Heart left ventricle (tissue), 13 donors: ENCODE measurements at regions not wholly inside any gene's neighbourhood (a gene's known extent, or its start where the extent isn't known, plus 50 kb on each side); places are given as distances from the start of the nearest gene placed in this dataset.

Experiments used
- POLR2A ChIP-seq, 2 donors: fragments of 450-650 bp; IDR thresholded peaks; one replicate each; pipeline ENCODE4 v1.6.1; 2017; ENCODE audit warnings: antibody characterized with exemption in 2 of 2, mild to moderate bottlenecking in 2 of 2, moderate library complexity in 2 of 2
- TF ChIP-seq, protein P1 (sequence below), 12 donors: fragments of 200-600 bp; sonication (generic) in 4 of 12; IDR thresholded peaks; one replicate each; pipeline versions ENCODE4 v1.5.0 to v1.8.0; 2018 to 2022; ENCODE audit warnings: antibody characterized with exemption in 12 of 12, mild to moderate bottlenecking in 5 of 12
- donor health status: ischemic (EF 13 %, LVEDD 7.1; RV severe dilation, severe dysfunction).
- donor health status: DM: no; HTN: yes; CAD: no.
- donor health status: DM: no; HTN: no; CAD: no.
- donor health status: ischemic (EF 25% LVEDD 6.9; RV normal size, moderate dysfunction).
- donor health status: ischemic (EF 25% LVEDD 5.7; RV mildly dilated, moderate dysfunction).
- donor health status: ischemic (EF 35%, LVEDD 5.7; RV mildly dilated, moderate dysfunction).
- donor health status: nonischemic (EF 11% LVEDD 7.7; RV severe dilation, severe dysfunction).
- donor health status: DM: yes; HTN: yes; CAD: no.
- donor health status: PGD.
- donor health status: ischemic (EF 29% LVEDD 5.4; RV normal size, mild dysfunction).
- donor health status: nonischemic (EF 23%, LVEDD 6.1; RV moderate dilation, normal function).

GRCh38 chr9:89845862-89846261 lies 241.1 kb downstream of the GADD45G start:
- TF ChIP-seq, protein P1, sequence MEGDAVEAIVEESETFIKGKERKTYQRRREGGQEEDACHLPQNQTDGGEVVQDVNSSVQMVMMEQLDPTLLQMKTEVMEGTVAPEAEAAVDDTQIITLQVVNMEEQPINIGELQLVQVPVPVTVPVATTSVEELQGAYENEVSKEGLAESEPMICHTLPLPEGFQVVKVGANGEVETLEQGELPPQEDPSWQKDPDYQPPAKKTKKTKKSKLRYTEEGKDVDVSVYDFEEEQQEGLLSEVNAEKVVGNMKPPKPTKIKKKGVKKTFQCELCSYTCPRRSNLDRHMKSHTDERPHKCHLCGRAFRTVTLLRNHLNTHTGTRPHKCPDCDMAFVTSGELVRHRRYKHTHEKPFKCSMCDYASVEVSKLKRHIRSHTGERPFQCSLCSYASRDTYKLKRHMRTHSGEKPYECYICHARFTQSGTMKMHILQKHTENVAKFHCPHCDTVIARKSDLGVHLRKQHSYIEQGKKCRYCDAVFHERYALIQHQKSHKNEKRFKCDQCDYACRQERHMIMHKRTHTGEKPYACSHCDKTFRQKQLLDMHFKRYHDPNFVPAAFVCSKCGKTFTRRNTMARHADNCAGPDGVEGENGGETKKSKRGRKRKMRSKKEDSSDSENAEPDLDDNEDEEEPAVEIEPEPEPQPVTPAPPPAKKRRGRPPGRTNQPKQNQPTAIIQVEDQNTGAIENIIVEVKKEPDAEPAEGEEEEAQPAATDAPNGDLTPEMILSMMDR (IDR thresholded peaks at IDR 0.05): no peak
- no peak for TF ChIP-seq POLR2A (IDR thresholded peaks at IDR 0.05)
